GM18519 (cell line): ENCODE measurements at regions not wholly inside any gene's neighbourhood (a gene's known extent, or its start where the extent isn't known, plus 50 kb on each side); places are given as distances from the start of the nearest gene placed in this dataset.

Experiments used
- ATAC-seq: cut with Tn5 transposase; IDR thresholded peaks from one replicate; pipeline ENCODE4 v1.9.1; 2021; ENCODE audit warnings: mild to moderate bottlenecking, moderate library complexity; ENCODE audit not compliant: unreplicated experiment, low FRiP score

DNA sequence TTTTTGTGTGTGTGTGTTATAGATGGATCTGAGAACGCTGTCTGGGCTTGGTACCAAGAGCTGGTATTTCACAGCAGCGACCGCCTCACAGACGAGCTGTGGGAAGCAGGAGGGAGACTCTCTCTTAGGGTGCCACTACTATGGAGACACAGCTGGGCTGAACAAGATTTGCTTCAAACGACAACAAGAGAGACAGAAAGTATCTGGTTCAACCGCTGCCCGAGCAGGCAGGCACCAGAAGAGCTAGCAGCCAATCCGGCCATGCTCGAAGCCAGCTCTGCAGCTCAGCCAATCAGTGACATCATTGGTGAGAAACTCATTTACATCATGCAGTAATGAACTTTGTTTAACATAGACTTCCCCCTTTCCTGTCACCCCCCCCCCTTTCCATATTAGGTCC lies 341.3 kb downstream of the USP25 start:
- no peak for ATAC-seq

DNA sequence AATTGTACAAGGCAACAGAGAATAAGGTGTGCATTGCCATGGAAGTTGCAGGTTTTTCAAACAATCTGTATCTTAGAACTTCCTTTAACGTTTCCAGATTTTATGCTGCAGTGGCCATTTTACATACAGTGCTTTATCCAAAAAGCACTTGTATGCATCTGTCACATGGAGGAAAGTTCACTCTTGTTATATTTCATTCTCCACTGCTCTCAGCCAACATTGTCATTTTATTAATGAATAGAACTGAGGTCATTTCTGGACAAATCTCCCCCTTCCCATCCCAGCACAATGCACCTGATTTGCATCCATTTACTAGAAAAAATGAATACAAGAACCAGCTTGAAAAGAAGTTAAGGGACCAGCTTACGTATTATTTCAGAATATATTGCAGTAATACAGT lies 342.0 kb downstream of the USP25 start:
- no peak for ATAC-seq

DNA sequence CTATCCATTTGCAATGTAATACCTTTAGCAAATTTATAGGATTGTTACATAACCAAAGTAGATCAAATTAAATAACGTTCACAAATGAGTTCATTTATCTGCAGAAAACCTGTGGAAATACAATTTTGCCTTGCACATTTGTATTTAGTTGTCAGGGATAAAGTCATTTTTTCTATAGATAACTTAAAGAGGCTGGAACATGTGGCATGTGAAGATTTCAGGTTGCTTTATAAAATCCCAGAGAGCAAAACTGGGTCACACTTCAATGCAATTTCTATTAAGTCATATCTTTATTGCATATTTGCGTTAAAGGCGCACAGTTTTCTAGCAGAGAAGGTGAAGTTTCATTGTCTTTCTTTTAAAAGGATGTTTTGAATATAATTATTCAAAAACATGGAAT lies 342.4 kb downstream of the USP25 start:
- no peak for ATAC-seq

- no peak for ATAC-seq
Measured at GRCh38 chr21:16072737-16073136, 343.0 kb downstream of the USP25 start.

- ATAC-seq, result no peak
Measured at GRCh38 chr21:16073586-16073985, 343.8 kb downstream of the USP25 start.

DNA sequence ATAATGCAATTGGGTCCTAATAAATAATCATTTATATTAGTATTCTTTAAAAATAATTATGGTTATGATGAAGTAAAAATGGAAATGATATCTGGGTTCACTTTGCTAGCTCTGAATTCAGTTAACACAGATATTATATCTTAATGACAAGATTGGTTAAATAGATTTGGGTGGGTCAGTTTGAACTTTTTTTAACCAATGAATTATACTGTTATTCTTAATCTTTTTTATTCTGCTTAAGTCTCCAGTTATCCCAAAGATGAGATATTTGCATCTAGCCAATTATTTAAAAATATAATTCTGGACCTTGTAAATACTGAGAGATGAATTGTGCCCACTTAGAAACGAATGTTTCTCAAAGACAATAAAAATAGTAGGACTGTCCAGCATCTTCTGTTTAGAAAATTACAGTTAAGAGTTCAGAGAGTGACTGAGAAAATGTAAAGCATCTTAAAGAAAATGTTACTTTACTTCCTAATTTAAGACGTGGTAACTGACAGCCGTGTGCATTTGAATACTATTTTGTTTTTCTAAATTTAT lies 345.2 kb downstream of the USP25 start:
- ATAC-seq, result no peak

GRCh38 chr21:16075649-16076282 lies 346.0 kb downstream of the USP25 start:
- no peak for ATAC-seq

- no peak for ATAC-seq
Measured at GRCh38 chr21:16076465-16076864, 346.7 kb downstream of the USP25 start.

DNA sequence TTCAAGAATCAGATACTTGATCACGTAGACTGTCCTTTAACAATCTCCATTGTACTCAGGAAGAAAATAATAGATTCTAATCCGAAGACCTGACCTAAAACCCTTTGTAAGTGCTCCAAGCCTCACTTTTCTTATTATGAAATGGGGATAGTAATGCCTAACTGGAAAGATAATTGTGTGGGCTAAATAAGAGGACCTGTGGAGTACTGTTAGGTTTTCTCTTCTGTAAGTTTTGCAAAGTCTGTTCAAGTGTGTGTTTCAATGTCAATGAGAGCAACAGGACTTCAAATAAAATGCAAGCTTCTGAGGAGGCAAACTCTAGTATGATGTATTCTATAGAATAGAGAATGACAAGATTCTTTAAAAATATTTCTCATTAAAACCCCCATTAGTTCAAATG lies 348.6 kb downstream of the USP25 start:
- no peak for ATAC-seq

DNA sequence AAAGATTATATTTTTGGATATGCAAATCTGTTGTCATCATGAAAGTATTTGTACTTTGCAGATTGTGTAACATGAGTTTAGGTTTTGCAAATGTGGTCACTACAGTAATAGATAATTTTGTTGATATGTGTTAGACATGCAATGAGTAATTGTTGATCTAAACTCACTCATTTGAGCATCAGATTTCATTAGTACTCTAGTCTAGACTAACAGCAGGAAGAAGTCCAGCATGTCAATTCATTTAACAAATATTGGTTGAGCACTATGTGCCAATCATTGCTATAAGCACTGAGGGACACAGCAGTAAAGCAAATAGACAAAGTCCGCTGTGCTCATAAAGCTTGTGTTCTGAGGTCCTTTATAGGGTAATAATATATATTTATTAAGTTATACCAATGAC lies 350.0 kb downstream of the USP25 start:
- ATAC-seq, result no peak

GRCh38 chr21:16081304-16081703 lies 351.5 kb downstream of the USP25 start:
- no peak for ATAC-seq

- ATAC-seq, result no peak
Measured at GRCh38 chr21:16082038-16082816, 352.4 kb downstream of the USP25 start.

GRCh38 chr21:16084776-16085364 lies 355.1 kb downstream of the USP25 start:
- ATAC-seq, result no peak

GRCh38 chr21:16085421-16085820 lies 355.6 kb downstream of the USP25 start:
- no peak for ATAC-seq

DNA sequence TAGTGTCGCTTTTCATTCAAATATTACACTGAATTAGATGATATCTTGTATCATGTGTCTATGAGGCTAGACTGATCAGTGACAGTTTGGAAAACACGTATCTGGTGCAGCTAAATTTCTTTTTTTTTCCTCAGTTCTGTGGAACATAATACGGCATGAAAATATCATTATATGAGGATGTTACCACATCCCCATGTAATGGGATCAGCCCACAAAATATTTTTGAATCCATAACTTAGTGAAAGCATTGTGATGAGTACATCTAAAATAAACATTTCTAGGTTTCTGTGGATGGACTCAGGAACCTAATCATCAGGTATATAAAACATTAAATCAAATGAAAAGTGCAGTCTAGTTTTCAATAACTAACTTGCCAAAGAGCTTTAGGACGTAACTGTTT lies 356.3 kb downstream of the USP25 start:
- no peak for ATAC-seq

DNA sequence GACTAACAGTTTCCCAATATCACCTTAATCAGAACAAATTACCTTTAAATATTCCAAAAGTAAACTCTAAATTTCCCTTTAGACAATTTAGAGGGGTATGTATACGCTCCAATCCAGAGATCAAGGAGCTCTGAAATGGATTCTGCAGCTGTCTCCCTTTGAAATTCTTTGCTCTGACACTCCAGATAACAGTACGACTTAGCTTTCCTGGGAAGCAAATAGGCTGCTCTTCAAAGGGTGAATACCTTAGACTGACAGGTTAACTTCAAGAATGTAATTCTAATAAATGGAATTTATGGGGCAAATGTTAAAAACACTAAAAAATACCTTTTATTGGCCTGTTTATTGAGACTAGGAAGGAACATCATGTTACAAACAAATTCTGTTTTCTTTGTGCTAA lies 357.2 kb downstream of the USP25 start:
- ATAC-seq, result no peak

DNA sequence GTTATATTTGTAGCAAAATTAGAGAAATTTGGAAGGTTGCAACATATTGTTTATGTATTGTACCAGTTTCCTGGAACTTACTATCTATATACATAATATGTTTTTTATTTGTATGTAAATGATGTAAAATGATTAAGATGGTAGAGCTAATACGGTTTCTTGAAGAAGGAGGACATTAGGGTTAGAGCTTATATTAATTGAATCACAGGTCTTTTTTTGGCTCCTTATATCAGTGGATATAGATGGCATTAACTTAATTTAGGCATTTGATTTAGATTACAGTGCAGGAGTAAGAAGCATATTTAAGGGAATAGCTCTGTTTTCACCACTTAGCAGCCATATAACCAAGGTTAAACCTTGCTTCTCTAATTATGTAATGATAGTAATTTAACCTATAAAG lies 357.7 kb downstream of the USP25 start:
- ATAC-seq, result no peak

DNA sequence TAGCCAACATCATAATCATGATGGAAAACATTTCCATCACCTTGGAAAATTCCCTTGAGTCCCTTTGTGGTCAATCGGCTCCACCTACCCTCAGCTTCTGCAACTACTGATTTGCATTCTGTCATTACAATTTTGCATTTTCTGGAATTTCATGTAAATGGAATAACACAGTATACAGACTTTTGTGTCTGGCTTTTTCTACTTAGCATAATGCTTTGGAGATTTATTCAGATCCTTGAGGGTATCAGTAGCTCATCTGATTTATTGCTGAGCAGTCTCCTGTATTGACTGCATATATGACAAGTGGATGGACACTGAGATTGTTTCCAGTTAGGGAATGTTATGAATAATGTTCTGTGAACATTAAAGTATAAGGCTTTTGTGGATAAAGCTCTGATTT lies 358.3 kb downstream of the USP25 start:
- ATAC-seq, result no peak

GRCh38 chr21:16095005-16095404 lies 365.2 kb downstream of the USP25 start:
- no peak for ATAC-seq

- ATAC-seq, result no peak
Measured at GRCh38 chr21:16096988-16097387, 367.2 kb downstream of the USP25 start.

- no peak for ATAC-seq
Measured at GRCh38 chr21:16102113-16102512, 372.3 kb downstream of the USP25 start.
